Breast epithelium (tissue), 4 donors: ENCODE measurements at regions not wholly inside any gene's neighbourhood (a gene's known extent, or its start where the extent isn't known, plus 50 kb on each side); places are given as distances from the start of the nearest gene placed in this dataset.
A peak's percentile ranks its signal among the peaks of the same experiment; 100 is the strongest.

Experiments used
- DNase-seq, 2 donors: peaks; one replicate each; pipeline ENCODE4 v3.0.0-alpha.2; 2019; ENCODE audit warnings: low spot score in 2 of 2
- H3K27ac ChIP-seq, 2 donors: fragments of 200-600 bp; sonication (generic) in 1 of 2; one replicate each; pipeline ENCODE4 v1.5.1; 2016 to 2019; ENCODE audit warnings: mild to moderate bottlenecking in 1 of 2
- H3K27me3 ChIP-seq, 2 donors: fragments of 200-600 bp; sonication (generic) in 1 of 2; one replicate each; pipeline versions ENCODE4 v1.5.1 to v1.6.0; 2017 to 2019; ENCODE audit warnings: control low read depth in 1 of 2, mild to moderate bottlenecking in 1 of 2
- H3K36me3 ChIP-seq: fragments of 200-600 bp; one replicate; pipeline ENCODE4 v1.5.1; 2019
- H3K4me1 ChIP-seq, 2 donors: fragments of 200-600 bp; sonication (generic); one replicate each; pipeline ENCODE4 v1.5.1; 2016 to 2019; ENCODE audit warnings: control low read depth in 1 of 2
- H3K4me3 ChIP-seq, 3 donors: fragments of 200-600 bp; sonication (generic); 1 replicate in 2 of 3; 2 replicates in 1 of 3; pipeline ENCODE4 v1.5.1; 2016 to 2019; ENCODE audit warnings: mild to moderate bottlenecking in 3 of 3, moderate library complexity in 2 of 3
- H3K9me3 ChIP-seq, 2 donors: fragments of 200-600 bp; sonication (generic) in 1 of 2; one replicate each; pipeline ENCODE4 v1.5.1; 2016 to 2019; ENCODE audit warnings: control low read depth in 1 of 2
- CTCF ChIP-seq, 3 donors: fragments of 450-650 bp; IDR thresholded peaks; one replicate each; pipeline ENCODE4 v1.5.1; 2016 to 2017; ENCODE audit warnings: antibody characterized with exemption in 3 of 3, mild to moderate bottlenecking in 3 of 3, moderate library complexity in 3 of 3
- POLR2A ChIP-seq: fragments of 450-650 bp; IDR thresholded peaks from one replicate; pipeline ENCODE4 v1.6.1; 2016; ENCODE audit warnings: antibody characterized with exemption, mild to moderate bottlenecking, moderate library complexity
- POLR2AphosphoS5 ChIP-seq, 3 donors: sonication (generic); formaldehyde crosslinking; IDR thresholded peaks; one replicate each; pipeline ENCODE4 v1.6.1; 2017; ENCODE audit warnings: antibody characterized with exemption in 3 of 3
- intact Hi-C: fragments of 100-400 bp; cut with DNase I; formaldehyde crosslinking; loops from one replicate; pipeline ENCODE4 v1.15.1; 2023; ENCODE audit warnings: low total_unique reads

GRCh38 chr15:31440754-31441311, 114.2 kb downstream of the KLF13 start:
- no peaks in the 10 kb centered on the region for H3K9me3 ChIP-seq
- no peaks in the 10 kb centered on the region for H3K36me3 ChIP-seq
- no peak for DNase-seq
- peak overlapping the region; percentile 51 to 67 (median 62) for H3K4me3 ChIP-seq
- H3K27ac ChIP-seq = peak overlapping the region; percentile 80 to 88
- intact Hi-C loops = no loop called here
- no peaks in the 10 kb centered on the region for H3K4me1 ChIP-seq
- TF ChIP-seq POLR2AphosphoS5 (IDR thresholded peaks at IDR 0.05) = peak in 2 of 3 donors; percentile 12 to 16
- no peak for TF ChIP-seq CTCF (IDR thresholded peaks at IDR 0.05)
- no peaks in the 10 kb centered on the region for H3K27me3 ChIP-seq

GRCh38 chr15:31442226-31442625, 115.6 kb downstream of the KLF13 start:
- TF ChIP-seq POLR2A (no peak), POLR2AphosphoS5 (IDR thresholded peaks at IDR 0.05) (no peak), CTCF (IDR thresholded peaks at IDR 0.05) (no peak)
- peak overlapping the region; percentile 37 to 70 for H3K27ac ChIP-seq
- DNase-seq = no peak
- no peaks in the 10 kb centered on the region for H3K9me3 ChIP-seq
- no peaks in the 10 kb centered on the region for H3K27me3 ChIP-seq
- intact Hi-C loops = no loop called here
- no peaks in the 10 kb centered on the region for H3K4me1 ChIP-seq
- no peak overlapping the region for H3K4me3 ChIP-seq
- no peaks in the 10 kb centered on the region for H3K36me3 ChIP-seq

GRCh38 chr15:31442699-31443111, 116.1 kb downstream of the KLF13 start:
- Histone ChIP-seq H3K4me1 (no peaks in the 10 kb centered on the region), H3K36me3 (no peaks in the 10 kb centered on the region), H3K9me3 (no peaks in the 10 kb centered on the region), H3K4me3 (no peak overlapping the region), H3K27ac (peak overlapping the region; percentile 37 to 70), H3K27me3 (no peaks in the 10 kb centered on the region)
- intact Hi-C loops = no loop called here
- no peak for TF ChIP-seq POLR2A
- TF ChIP-seq POLR2AphosphoS5 (IDR thresholded peaks at IDR 0.05) = no peak
- no peak for TF ChIP-seq CTCF (IDR thresholded peaks at IDR 0.05)
- DNase-seq = no peak

GRCh38 chr15:31444844-31445243, 118.2 kb downstream of the KLF13 start:
- Histone ChIP-seq H3K27me3 (no peaks in the 10 kb centered on the region), H3K36me3 (no peaks in the 10 kb centered on the region), H3K9me3 (no peaks in the 10 kb centered on the region), H3K4me3 (no peak overlapping the region), H3K27ac (no peak overlapping the region), H3K4me1 (no peaks in the 10 kb centered on the region)
- TF ChIP-seq CTCF (IDR thresholded peaks at IDR 0.05) = no peak
- no peak for DNase-seq
- intact Hi-C loops = no loop called here

- peaks cover 0 to 4% of the 10 kb centered on the region in 2 donors for H3K9me3 ChIP-seq
- H3K27me3 ChIP-seq = no peaks in the 10 kb centered on the region
- intact Hi-C loops = no loop called here
- H3K27ac ChIP-seq = no peak overlapping the region
- H3K36me3 ChIP-seq = no peaks in the 10 kb centered on the region
- no peak overlapping the region for H3K4me3 ChIP-seq
- TF ChIP-seq POLR2AphosphoS5 (IDR thresholded peaks at IDR 0.05) = no peak
- no peak for TF ChIP-seq CTCF (IDR thresholded peaks at IDR 0.05)
- no peak for TF ChIP-seq POLR2A
- DNase-seq = no peak
- no peaks in the 10 kb centered on the region for H3K4me1 ChIP-seq
These were observed 119.9 kb downstream of the KLF13 start for GRCh38 chr15:31446546-31446945.
